Panc1 (cell line): ENCODE measurements at regions not wholly inside any gene's neighbourhood (a gene's known extent, or its start where the extent isn't known, plus 50 kb on each side); places are given as distances from the start of the nearest gene placed in this dataset.

Source experiments
- ATAC-seq: fragments of 200-7000 bp; cut with Tn5 transposase; 2 replicates; pipeline ENCODE4 v1.9.1; 2020; ENCODE audit warnings: mild to moderate bottlenecking, moderate library complexity
- BruUV-seq: library from RNA; stranded (reverse); fragments of 400-500 nt; replicated peaks from 2 replicates; lab custom pipeline; 2021; lab: Mats Ljungman, UMichigan
- CTCF ChIA-PET: fragments of 300-600 bp; sonication (Branson Sonifier 250); formaldehyde crosslinking; loops from one replicate; lab custom pipeline; 2022; ENCODE audit warnings: antibody characterized with exemption; lab: Charles Lee
- POLR2A ChIA-PET: fragments of 300-600 bp; sonication (Branson Sonifier 250); formaldehyde crosslinking; loops from one replicate; lab custom pipeline; 2022; ENCODE audit warnings: antibody characterized with exemption; lab: Charles Lee
- DNase-seq: peaks from one replicate; pipeline ENCODE4 v3.0.0-alpha.2; 2010; ENCODE audit warnings: low read depth, low spot score
- H3K27ac ChIP-seq: 2 replicates; pipeline ENCODE4 v1.5.1; 2011; ENCODE audit warnings: mild to moderate bottlenecking, low read length, inconsistent platforms
- H3K27me3 ChIP-seq: fragments of 200-500 bp; sonication (Bioruptor generic); 2 replicates; pipeline ENCODE4 v1.6.0; 2014; ENCODE audit warnings: low read length, inconsistent platforms; ENCODE audit not compliant: control insufficient read depth, insufficient read depth
- H3K36me3 ChIP-seq: fragments of 200-500 bp; sonication (Bioruptor generic); 2 replicates; pipeline ENCODE4 v1.5.1; 2014; ENCODE audit warnings: inconsistent platforms, mild to moderate bottlenecking, low read length, moderate library complexity; ENCODE audit not compliant: control insufficient read depth, insufficient read depth
- H3K4me1 ChIP-seq: 2 replicates; pipeline ENCODE4 v1.5.1; 2011; ENCODE audit warnings: inconsistent platforms, mild to moderate bottlenecking, low read length, moderate library complexity; ENCODE audit not compliant: control insufficient read depth, insufficient read depth
- H3K4me3 ChIP-seq, 2 experiments: 2 replicates each; pipeline ENCODE4 v1.5.1; 2011 to 2012; ENCODE audit warnings: low read depth in 2 of 2, low read length in 2 of 2, mild to moderate bottlenecking in 2 of 2, inconsistent platforms in 1 of 2, moderate library complexity in 1 of 2
- H3K9me3 ChIP-seq: fragments of 200-500 bp; sonication (Bioruptor generic); 2 replicates; pipeline ENCODE4 v1.5.1; 2014; ENCODE audit warnings: low read depth, mild to moderate bottlenecking, inconsistent platforms, low read length, moderate library complexity; ENCODE audit not compliant: control insufficient read depth, insufficient read depth
- CTCF ChIP-seq: fragments of 450-650 bp; IDR thresholded peaks from 2 replicates; pipeline ENCODE4 v1.5.1; 2017; ENCODE audit warnings: mild to moderate bottlenecking
- POLR2AphosphoS5 ChIP-seq: IDR thresholded peaks from 2 replicates; pipeline ENCODE4 v1.6.1; 2012; ENCODE audit warnings: mild to moderate bottlenecking, low read depth, low read length, moderate library complexity
- SIN3A ChIP-seq: IDR thresholded peaks from 2 replicates; pipeline ENCODE4 v1.6.1; 2012; ENCODE audit warnings: low read depth, mild to moderate bottlenecking, low read length, moderate library complexity, borderline replicate concordance; ENCODE audit not compliant: insufficient read depth
- TCF7L2 ChIP-seq: IDR thresholded peaks from 2 replicates; pipeline ENCODE4 v1.6.1; 2011; ENCODE audit warnings: mild to moderate bottlenecking, low read depth, low read length, inconsistent platforms
- in situ Hi-C: cut with HindIII; loops from 2 replicates; pipeline ENCODE4 v1.10.0; 2016; ENCODE audit warnings: low sequenced_read_pairs, low pct_unique_long_range_greater_than_20kb
- intact Hi-C: fragments of 100-400 bp; cut with micrococcal nuclease; formaldehyde crosslinking; loops from one replicate; pipeline ENCODE4 v1.10.0; 2022; ENCODE audit not compliant: unreplicated experiment
- TF ChIP-seq, protein P1 (sequence below), 2 experiments: IDR thresholded peaks; 2 replicates each; pipeline ENCODE4 v1.6.1; 2011 to 2012; ENCODE audit warnings: low read depth in 2 of 2, control low read depth in 1 of 2, low read length in 1 of 2, mild to moderate bottlenecking in 1 of 2, moderate library complexity in 1 of 2; ENCODE audit not compliant: insufficient read depth in 1 of 2

GRCh38 chr13:31895691-31896090, 135.9 kb upstream of the FRY start:
- ChIA-PET POLR2A (no interaction called here), CTCF (no interaction called here)
- BruUV-seq = no TSS peak
- intact Hi-C loops (no loop called here), in situ Hi-C loops (no loop called here)
- ATAC-seq (no peak), DNase-seq (no peak)
- Histone ChIP-seq H3K27me3 (no peaks in the 10 kb centered on the region), H3K4me3 (no peak overlapping the region), H3K9me3 (no peaks in the 10 kb centered on the region), H3K36me3 (no peaks in the 10 kb centered on the region), H3K4me1 (no peaks in the 10 kb centered on the region), H3K27ac (no peak overlapping the region)
- TF ChIP-seq, protein P1, sequence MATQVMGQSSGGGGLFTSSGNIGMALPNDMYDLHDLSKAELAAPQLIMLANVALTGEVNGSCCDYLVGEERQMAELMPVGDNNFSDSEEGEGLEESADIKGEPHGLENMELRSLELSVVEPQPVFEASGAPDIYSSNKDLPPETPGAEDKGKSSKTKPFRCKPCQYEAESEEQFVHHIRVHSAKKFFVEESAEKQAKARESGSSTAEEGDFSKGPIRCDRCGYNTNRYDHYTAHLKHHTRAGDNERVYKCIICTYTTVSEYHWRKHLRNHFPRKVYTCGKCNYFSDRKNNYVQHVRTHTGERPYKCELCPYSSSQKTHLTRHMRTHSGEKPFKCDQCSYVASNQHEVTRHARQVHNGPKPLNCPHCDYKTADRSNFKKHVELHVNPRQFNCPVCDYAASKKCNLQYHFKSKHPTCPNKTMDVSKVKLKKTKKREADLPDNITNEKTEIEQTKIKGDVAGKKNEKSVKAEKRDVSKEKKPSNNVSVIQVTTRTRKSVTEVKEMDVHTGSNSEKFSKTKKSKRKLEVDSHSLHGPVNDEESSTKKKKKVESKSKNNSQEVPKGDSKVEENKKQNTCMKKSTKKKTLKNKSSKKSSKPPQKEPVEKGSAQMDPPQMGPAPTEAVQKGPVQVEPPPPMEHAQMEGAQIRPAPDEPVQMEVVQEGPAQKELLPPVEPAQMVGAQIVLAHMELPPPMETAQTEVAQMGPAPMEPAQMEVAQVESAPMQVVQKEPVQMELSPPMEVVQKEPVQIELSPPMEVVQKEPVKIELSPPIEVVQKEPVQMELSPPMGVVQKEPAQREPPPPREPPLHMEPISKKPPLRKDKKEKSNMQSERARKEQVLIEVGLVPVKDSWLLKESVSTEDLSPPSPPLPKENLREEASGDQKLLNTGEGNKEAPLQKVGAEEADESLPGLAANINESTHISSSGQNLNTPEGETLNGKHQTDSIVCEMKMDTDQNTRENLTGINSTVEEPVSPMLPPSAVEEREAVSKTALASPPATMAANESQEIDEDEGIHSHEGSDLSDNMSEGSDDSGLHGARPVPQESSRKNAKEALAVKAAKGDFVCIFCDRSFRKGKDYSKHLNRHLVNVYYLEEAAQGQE (IDR thresholded peaks at IDR 0.05; ENCODE audit: insufficient read depth in 1 of 2, low read depth in 2 of 2, low read length in 1 of 2) = no peak
- TF ChIP-seq CTCF (no peak), SIN3A (no peak), TCF7L2 (no peak), POLR2AphosphoS5 (no peak)

- no peaks in the 10 kb centered on the region for H3K36me3 ChIP-seq
- TF ChIP-seq POLR2AphosphoS5 = no peak
- no peak for TF ChIP-seq SIN3A
- TF ChIP-seq, protein P1 (IDR thresholded peaks at IDR 0.05; ENCODE audit: insufficient read depth in 1 of 2, low read depth in 2 of 2, low read length in 1 of 2) = no peak
- TF ChIP-seq CTCF = no peak
- no peak for TF ChIP-seq TCF7L2
- CTCF ChIA-PET = no interaction called here
- H3K4me3 ChIP-seq = no peak overlapping the region
- no peak for ATAC-seq
- H3K4me1 ChIP-seq = no peaks in the 10 kb centered on the region
- in situ Hi-C loops (no loop called here), intact Hi-C loops (no loop called here)
- H3K27ac ChIP-seq = no peak overlapping the region
- POLR2A ChIA-PET = no interaction called here
- BruUV-seq = no TSS peak
- H3K27me3 ChIP-seq = no peaks in the 10 kb centered on the region
- no peak for DNase-seq
- no peaks in the 10 kb centered on the region for H3K9me3 ChIP-seq
These were observed 135.1 kb upstream of the FRY start for GRCh38 chr13:31896427-31896826.
